ENCODE measurements at regions not wholly inside any gene's neighbourhood (a gene's known extent, or its start where the extent isn't known, plus 50 kb on each side); places are given as distances from the start of the nearest gene placed in this dataset.

DNA sequence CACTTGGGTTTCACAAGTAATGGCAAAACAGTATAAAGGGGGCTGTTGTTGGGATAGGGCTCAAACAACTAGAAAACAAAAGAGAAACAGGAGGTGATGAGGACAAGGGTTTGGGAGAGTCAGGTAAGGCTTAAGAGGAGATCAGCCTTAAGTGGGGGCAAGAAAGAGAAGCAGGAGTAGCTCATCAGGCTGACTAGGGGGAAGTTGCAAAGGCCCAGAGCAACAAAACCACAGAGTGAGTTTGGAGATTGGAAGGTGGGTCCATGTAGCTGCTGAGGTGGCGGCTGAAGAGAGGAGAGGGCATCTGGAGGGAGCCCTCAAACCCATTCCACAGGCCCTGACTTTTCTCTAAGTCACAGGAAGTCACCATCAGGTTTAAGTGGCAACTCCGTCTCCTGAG, 126.0 kb downstream of the MREG start (continued):
- TF ChIP-seq, protein P1, sequence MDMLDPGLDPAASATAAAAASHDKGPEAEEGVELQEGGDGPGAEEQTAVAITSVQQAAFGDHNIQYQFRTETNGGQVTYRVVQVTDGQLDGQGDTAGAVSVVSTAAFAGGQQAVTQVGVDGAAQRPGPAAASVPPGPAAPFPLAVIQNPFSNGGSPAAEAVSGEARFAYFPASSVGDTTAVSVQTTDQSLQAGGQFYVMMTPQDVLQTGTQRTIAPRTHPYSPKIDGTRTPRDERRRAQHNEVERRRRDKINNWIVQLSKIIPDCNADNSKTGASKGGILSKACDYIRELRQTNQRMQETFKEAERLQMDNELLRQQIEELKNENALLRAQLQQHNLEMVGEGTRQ (IDR thresholded peaks at IDR 0.05; ENCODE audit: borderline replicate concordance, low read depth, low read length): no peak
- TF ChIP-seq JUND (IDR thresholded peaks at IDR 0.05): no peak
- TF ChIP-seq, protein P2, sequence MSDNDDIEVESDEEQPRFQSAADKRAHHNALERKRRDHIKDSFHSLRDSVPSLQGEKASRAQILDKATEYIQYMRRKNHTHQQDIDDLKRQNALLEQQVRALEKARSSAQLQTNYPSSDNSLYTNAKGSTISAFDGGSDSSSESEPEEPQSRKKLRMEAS (IDR thresholded peaks at IDR 0.05; ENCODE audit: low read depth): no peak

GRCh38 chr2:215886022-215886421, 127.3 kb downstream of the MREG start:
- Histone ChIP-seq H4K20me1 (ENCODE audit: insufficient read depth) (no peaks in the 10 kb centered on the region), H3F3A (replicated peaks; ENCODE audit: insufficient read depth) (peaks cover 11% of the 10 kb centered on the region), H3K9me3 (no peaks in the 10 kb centered on the region), H3K79me2 (ENCODE audit: insufficient read depth) (no peaks in the 10 kb centered on the region), H3K36me3 (replicated peaks in 1 of 2; ENCODE audit: control insufficient read depth in 1 of 2, insufficient read depth in 2 of 2, low read length in 1 of 2) (no peaks in the 10 kb centered on the region), H3K4me2 (no peak overlapping the region), H3K9me2 (no peaks in the 10 kb centered on the region), H2AFZ (ENCODE audit: low read depth) (no peak overlapping the region), H3K27me3 (ENCODE audit: insufficient read depth) (no peaks in the 10 kb centered on the region), H3K27ac (ENCODE audit: low read depth in 2 of 2, low read length in 1 of 2) (no peak overlapping the region), H3K9ac (no peak overlapping the region), H3K4me1 (ENCODE audit: control insufficient read depth in 1 of 2, insufficient read depth in 2 of 2, low read depth in 1 of 2, low read length in 1 of 2) (peaks cover 0 to 18% of the 10 kb centered on the region in 2 experiments; a peak in 1 of 4 replicates), H3K4me3 (ENCODE audit: low read depth in 2 of 2, low read length in 1 of 2) (no peak overlapping the region)
- 95% methylated on average over 7 of the region's 7 CpGs for WGBS (ENCODE audit: low lambda C conversion rate)
- no peak for TF ChIP-seq JUND (IDR thresholded peaks at IDR 0.05)
- ChIA-PET CTCF (no interaction called here), POLR2A (no interaction called here)
- DNase-seq: no peak

GRCh38 chr2:215885536-215885935, 127.8 kb downstream of the MREG start:
- no peaks in the 10 kb centered on the region for H4K20me1 ChIP-seq (ENCODE audit: insufficient read depth)
- H3F3A ChIP-seq (replicated peaks; ENCODE audit: insufficient read depth): peaks cover 11% of the 10 kb centered on the region
- H3K4me3 ChIP-seq (ENCODE audit: low read depth in 2 of 2, low read length in 1 of 2): no peak overlapping the region
- H3K9me3 ChIP-seq: no peaks in the 10 kb centered on the region
- TF ChIP-seq CTCF (IDR thresholded peaks at IDR 0.05) (no peak), YY1 (IDR thresholded peaks at IDR 0.05; ENCODE audit: low read depth) (no peak), IRF3 (IDR thresholded peaks at IDR 0.05; ENCODE audit: low read depth, low read length) (no peak), RXRA (IDR thresholded peaks at IDR 0.05; ENCODE audit: borderline replicate concordance, low read depth) (no peak), FOXM1 (IDR thresholded peaks at IDR 0.05; ENCODE audit: low read depth) (no peak)
- no peaks in the 10 kb centered on the region for H3K27me3 ChIP-seq (ENCODE audit: insufficient read depth)
- WGBS (ENCODE audit: low lambda C conversion rate): 38% methylated on average over 2 of the region's 2 CpGs
- no peaks in the 10 kb centered on the region for H3K36me3 ChIP-seq (replicated peaks in 1 of 2; ENCODE audit: control insufficient read depth in 1 of 2, insufficient read depth in 2 of 2, low read length in 1 of 2)
- CTCF ChIA-PET: interaction anchor here (0.9 kb wide), 1 partner anchor 26 kb away, joined by 3 read pairs; no protein-coding TSS in a partner anchor
- no peak overlapping the region for H3K27ac ChIP-seq (ENCODE audit: low read depth in 2 of 2, low read length in 1 of 2)
- H3K79me2 ChIP-seq (ENCODE audit: insufficient read depth): no peaks in the 10 kb centered on the region
- H3K4me2 ChIP-seq: no peak overlapping the region
- peaks cover 0 to 21% of the 10 kb centered on the region in 2 experiments; a peak in 1 of 4 replicates for H3K4me1 ChIP-seq (ENCODE audit: control insufficient read depth in 1 of 2, insufficient read depth in 2 of 2, low read depth in 1 of 2, low read length in 1 of 2)
- no peak overlapping the region for H3K9ac ChIP-seq
- no peak overlapping the region for H2AFZ ChIP-seq (ENCODE audit: low read depth)
- no peak for DNase-seq
- POLR2A ChIA-PET: no interaction called here
- no peaks in the 10 kb centered on the region for H3K9me2 ChIP-seq

Measured in SK-N-SH (cell line).